ENCODE measurements at regions not wholly inside any gene's neighbourhood (a gene's known extent, or its start where the extent isn't known, plus 50 kb on each side); places are given as distances from the start of the nearest gene placed in this dataset.
"Not testable (repeated sequence)": the region's sequence is repeated elsewhere in the genome, so short reads cannot be mapped to it uniquely, and the experiment has no call there.

DNA sequence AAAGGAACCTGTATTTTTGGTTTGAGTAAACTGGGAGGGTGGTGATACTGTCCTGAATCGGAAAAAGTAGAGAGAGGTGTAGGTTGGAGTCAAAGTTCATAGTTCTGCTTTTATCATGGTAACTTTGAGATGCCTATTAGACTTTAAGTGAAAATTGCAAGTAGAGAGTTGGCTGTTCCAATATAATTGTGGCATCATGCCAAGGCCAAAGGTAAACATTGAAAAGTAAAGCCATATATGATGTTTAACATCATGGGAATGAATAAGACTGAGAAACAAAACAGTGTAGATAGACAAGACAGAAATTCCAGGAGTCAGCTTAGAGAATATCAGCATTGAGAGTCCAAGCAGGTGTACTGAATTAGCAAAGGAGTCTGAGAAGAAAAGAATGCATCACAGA is 570.9 kb downstream of the HTR7 start:
- Histone ChIP-seq H3K27ac (no peak overlapping the region), H3K4me1 (peaks cover 0 to 13% of the 10 kb centered on the region in 2 donors), H3K4me3 (no peak overlapping the region), H3K9me3 (no peaks in the 10 kb centered on the region), H3K36me3 (no peaks in the 10 kb centered on the region), H3K27me3 (no peaks in the 10 kb centered on the region)
- TF ChIP-seq, protein P1, sequence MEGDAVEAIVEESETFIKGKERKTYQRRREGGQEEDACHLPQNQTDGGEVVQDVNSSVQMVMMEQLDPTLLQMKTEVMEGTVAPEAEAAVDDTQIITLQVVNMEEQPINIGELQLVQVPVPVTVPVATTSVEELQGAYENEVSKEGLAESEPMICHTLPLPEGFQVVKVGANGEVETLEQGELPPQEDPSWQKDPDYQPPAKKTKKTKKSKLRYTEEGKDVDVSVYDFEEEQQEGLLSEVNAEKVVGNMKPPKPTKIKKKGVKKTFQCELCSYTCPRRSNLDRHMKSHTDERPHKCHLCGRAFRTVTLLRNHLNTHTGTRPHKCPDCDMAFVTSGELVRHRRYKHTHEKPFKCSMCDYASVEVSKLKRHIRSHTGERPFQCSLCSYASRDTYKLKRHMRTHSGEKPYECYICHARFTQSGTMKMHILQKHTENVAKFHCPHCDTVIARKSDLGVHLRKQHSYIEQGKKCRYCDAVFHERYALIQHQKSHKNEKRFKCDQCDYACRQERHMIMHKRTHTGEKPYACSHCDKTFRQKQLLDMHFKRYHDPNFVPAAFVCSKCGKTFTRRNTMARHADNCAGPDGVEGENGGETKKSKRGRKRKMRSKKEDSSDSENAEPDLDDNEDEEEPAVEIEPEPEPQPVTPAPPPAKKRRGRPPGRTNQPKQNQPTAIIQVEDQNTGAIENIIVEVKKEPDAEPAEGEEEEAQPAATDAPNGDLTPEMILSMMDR (IDR thresholded peaks at IDR 0.05), result no peak
- DNase-seq (ENCODE audit: low spot score in 2 of 2), result no peak
- intact Hi-C loops (cut with DNase I), result no loop called here

DNA sequence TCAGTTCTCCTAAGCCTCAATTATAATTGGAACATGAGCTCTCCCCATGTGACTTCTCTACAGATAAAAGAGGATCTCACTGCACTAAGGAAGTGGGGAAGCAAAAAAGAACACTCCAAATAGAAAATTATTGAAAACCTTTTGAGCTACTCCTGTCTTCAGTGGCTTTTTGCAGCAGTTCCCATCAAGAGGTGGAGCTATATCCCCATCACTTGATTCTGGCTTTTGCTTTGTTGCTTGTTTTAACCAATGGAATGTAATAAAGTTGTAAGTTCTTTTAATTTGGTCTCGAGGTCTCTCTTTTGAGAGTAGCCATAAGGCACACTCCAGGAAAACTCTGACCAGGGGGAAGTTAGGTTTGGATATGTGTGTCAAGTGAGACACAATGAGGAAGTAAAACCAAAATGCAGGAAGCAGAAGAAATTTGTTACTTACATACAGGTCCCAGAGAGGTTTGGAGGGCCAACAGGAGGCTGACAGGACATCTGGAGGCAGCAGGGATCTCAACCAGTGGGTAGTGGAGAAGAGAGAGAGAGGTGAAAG is 569.4 kb downstream of the HTR7 start:
- no peaks in the 10 kb centered on the region for H3K36me3 ChIP-seq
- H3K4me3 ChIP-seq, result no peak overlapping the region
- H3K27ac ChIP-seq, result peak overlapping the region; percentile 36
- no peak for DNase-seq (ENCODE audit: low spot score in 2 of 2)
- no peaks in the 10 kb centered on the region for H3K27me3 ChIP-seq
- peaks cover 0 to 13% of the 10 kb centered on the region in 2 donors for H3K4me1 ChIP-seq
- intact Hi-C loops (cut with DNase I), result no loop called here
- TF ChIP-seq, protein P1 (IDR thresholded peaks at IDR 0.05), result peak; percentile 6 to 47 (median 18)
- no peaks in the 10 kb centered on the region for H3K9me3 ChIP-seq

GRCh38 chr10:90289037-90289436 is 568.8 kb downstream of the HTR7 start:
- no peaks in the 10 kb centered on the region for H3K9me3 ChIP-seq
- peak in 1 of 2 donors; percentile 63 for DNase-seq (ENCODE audit: low spot score in 2 of 2)
- intact Hi-C loops (cut with DNase I), result no loop called here
- TF ChIP-seq, protein P1 (IDR thresholded peaks at IDR 0.05), result no peak
- no peaks in the 10 kb centered on the region for H3K27me3 ChIP-seq
- H3K27ac ChIP-seq, result peak overlapping the region; percentile 36
- peaks cover 0 to 13% of the 10 kb centered on the region in 2 donors for H3K4me1 ChIP-seq
- H3K36me3 ChIP-seq, result no peaks in the 10 kb centered on the region
- no peak overlapping the region for H3K4me3 ChIP-seq

DNA sequence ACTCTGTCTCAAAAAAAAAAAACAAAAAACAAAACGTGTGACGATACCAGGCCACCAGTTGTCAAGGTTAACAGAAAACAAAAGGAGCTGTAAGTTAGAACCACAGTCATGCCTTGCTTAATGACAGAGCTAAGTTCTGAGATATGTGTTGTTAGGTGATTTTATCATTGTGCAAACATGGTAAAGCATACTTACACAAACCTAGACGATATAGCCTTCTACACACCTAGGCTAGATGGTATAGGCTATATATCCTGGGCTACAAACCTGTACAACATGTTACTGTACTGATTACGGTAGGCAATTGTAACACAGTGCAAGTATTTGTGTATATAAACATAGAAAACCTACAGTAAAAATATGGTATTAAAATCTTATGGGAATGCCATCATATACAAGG is 564.2 kb downstream of the HTR7 start:
- Histone ChIP-seq H3K4me1 (peaks cover 0 to 7% of the 10 kb centered on the region in 2 donors), H3K4me3 (no peak overlapping the region), H3K27ac (no peak overlapping the region), H3K9me3 (no peaks in the 10 kb centered on the region), H3K36me3 (no peaks in the 10 kb centered on the region), H3K27me3 (no peaks in the 10 kb centered on the region)
- no peak for DNase-seq (ENCODE audit: low spot score in 2 of 2)
- TF ChIP-seq, protein P1 (IDR thresholded peaks at IDR 0.05), result no peak
- intact Hi-C loops (cut with DNase I), result no loop called here

GRCh38 chr10:90294821-90295540 is 562.9 kb downstream of the HTR7 start:
- H3K4me3 ChIP-seq; intact Hi-C loops (cut with DNase I); H3K36me3 ChIP-seq: not testable (repeated sequence)

DNA sequence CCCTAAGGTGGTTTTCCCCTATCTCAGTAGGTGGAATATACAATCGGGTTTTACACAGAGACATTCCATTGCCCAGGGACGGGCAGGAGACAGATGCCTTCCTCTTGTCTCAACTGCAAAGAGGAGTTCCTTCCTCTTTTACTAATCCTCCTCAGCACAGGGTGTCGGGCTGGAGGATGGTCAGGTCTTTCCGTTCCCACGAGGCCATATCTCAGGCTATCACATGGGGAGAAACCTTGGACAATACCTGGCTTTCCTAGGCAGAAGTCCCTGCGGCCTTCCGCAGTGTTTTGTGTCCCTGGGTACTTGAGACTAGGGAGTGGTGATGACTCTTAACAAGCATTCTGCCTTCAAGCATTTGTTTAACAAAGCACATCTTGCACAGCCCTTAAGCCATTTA is 555.8 kb downstream of the HTR7 start:
- H3K9me3 ChIP-seq; H3K4me3 ChIP-seq; H3K36me3 ChIP-seq; H3K27me3 ChIP-seq; intact Hi-C loops (cut with DNase I); H3K4me1 ChIP-seq; H3K27ac ChIP-seq; DNase-seq (ENCODE audit: low spot score in 2 of 2): not testable (repeated sequence)

More at GRCh38 chr10:90294821-90295540, 562.9 kb downstream of the HTR7 start:
- not testable (repeated sequence) for H3K4me1 ChIP-seq; DNase-seq (ENCODE audit: low spot score in 2 of 2); H3K27me3 ChIP-seq; H3K9me3 ChIP-seq; H3K27ac ChIP-seq
